Retinal pigment epithelial cell (primary cell): ENCODE measurements at regions not wholly inside any gene's neighbourhood (a gene's known extent, or its start where the extent isn't known, plus 50 kb on each side); places are given as distances from the start of the nearest gene placed in this dataset.

Experiments
- DNase-seq: peaks from one replicate; pipeline ENCODE4 v3.0.0-alpha.2; 2010; ENCODE audit warnings: low read depth
- H3K4me3 ChIP-seq: 2 replicates; pipeline ENCODE4 v1.5.1; 2011; ENCODE audit warnings: mild to moderate bottlenecking, low read length, control low read depth, moderate library complexity
- TF ChIP-seq, protein P1 (sequence below): conservative IDR thresholded peaks from 2 replicates; pipeline ENCODE4 v1.5.1; 2011; ENCODE audit warnings: low read depth, low read length, control low read depth, inconsistent platforms

DNA sequence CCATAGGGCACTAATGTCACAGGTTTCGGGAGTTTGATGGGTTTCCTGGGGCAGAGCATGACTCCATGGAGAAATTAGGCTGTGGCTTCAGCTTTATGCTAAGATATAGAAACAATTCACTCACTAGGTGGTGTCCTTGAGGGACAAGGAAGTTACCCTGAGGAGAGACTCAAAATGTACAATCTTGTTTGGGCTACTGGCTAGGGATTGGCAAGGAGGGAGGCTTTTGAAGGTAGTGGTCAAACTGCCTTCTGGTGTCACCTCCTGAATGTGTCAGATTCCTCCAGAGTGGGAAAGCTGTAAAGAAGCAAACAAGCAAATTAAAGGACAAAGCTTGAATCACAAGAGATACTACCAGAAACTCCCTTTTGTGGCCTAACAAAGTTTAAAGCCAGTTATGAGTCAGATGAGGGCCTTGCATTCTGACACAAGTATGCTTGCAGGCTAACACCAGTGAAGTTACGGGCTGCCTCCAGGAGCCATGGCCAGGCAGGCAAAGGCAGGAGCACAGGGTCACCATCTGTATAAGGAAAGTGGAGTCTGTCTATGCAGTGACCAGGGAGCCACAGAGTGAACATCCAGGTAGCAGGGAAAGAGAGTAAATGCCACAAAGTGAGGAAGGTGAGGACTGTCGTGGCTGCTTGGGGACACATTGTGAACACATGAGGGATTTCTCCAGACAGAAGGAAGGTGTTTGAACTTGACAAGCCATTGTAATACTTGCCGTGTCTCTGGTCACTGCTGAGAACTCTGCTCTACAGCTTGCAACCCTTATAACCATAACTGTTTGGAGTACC, 107.7 kb upstream of the DTNBP1 start:
- no peak for DNase-seq
- H3K4me3 ChIP-seq, result no peak overlapping the region
- TF ChIP-seq, protein P1, sequence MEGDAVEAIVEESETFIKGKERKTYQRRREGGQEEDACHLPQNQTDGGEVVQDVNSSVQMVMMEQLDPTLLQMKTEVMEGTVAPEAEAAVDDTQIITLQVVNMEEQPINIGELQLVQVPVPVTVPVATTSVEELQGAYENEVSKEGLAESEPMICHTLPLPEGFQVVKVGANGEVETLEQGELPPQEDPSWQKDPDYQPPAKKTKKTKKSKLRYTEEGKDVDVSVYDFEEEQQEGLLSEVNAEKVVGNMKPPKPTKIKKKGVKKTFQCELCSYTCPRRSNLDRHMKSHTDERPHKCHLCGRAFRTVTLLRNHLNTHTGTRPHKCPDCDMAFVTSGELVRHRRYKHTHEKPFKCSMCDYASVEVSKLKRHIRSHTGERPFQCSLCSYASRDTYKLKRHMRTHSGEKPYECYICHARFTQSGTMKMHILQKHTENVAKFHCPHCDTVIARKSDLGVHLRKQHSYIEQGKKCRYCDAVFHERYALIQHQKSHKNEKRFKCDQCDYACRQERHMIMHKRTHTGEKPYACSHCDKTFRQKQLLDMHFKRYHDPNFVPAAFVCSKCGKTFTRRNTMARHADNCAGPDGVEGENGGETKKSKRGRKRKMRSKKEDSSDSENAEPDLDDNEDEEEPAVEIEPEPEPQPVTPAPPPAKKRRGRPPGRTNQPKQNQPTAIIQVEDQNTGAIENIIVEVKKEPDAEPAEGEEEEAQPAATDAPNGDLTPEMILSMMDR, result no peak

DNA sequence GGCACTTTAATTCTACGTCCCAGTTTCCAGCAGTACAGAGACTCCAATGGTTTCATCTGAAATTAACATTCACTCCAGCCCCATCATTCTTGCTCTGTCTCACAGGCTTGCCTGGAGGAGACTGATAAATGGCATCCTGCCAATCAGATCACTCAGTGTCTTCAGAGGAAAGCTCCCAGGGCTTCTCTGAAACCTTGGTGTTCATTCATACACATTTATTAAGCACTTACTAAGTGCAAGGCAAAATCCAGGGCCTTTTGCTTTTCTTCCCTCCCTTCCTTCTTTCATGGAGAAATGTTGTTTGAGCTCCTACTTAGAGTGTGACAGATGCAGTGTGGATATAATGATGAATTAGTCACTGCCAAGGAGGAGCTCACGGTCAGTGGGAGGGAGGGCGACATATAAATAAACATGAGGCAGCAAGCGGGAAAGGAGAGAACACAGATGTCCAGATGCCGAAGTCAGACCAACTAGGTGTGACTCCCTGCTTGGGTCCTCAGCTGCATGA, 106.7 kb upstream of the DTNBP1 start:
- TF ChIP-seq, protein P1, result no peak
- DNase-seq, result no peak
- no peak overlapping the region for H3K4me3 ChIP-seq

DNA sequence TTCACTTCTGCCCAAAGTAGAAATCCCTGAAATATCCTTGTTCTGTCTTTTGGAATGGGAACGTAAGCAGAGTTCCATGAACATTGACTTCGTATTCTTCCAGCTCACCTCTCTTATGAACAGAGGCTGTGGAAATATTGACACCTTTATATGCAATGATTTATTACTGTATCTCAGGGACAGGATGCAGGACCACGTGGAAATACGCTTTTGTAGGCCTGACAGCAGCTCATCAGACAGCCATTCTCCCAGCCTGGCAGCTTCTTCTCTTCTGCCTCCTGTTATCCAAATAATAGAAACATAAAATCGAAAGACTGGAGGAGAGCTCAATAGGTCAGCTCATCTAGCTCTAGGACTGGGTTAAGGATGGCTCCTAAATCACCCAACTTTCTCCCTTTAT, 106.2 kb upstream of the DTNBP1 start:
- no peak for DNase-seq
- no peak overlapping the region for H3K4me3 ChIP-seq
- TF ChIP-seq, protein P1, result no peak

DNA sequence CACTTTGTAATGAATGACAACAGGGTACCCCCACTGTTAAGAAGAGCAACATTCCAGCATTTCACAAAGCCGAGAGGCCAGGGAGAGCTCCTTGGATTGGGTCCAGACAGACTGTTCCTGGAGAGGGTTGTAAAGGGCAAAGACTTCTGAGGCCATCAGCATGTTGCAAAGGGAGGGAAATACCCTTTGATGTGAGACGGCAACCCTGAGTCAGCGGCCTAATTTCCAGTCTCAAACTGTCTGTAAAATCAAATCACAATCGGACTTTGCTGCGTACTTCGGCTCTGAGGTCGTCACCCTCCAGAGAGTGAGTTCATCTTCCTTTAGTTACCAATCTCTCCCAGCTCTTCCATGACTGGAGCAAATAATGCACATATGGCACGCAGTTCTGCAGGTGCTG, 101.0 kb upstream of the DTNBP1 start:
- no peak overlapping the region for H3K4me3 ChIP-seq
- DNase-seq, result peak; percentile 14
- TF ChIP-seq, protein P1, result no peak

DNA sequence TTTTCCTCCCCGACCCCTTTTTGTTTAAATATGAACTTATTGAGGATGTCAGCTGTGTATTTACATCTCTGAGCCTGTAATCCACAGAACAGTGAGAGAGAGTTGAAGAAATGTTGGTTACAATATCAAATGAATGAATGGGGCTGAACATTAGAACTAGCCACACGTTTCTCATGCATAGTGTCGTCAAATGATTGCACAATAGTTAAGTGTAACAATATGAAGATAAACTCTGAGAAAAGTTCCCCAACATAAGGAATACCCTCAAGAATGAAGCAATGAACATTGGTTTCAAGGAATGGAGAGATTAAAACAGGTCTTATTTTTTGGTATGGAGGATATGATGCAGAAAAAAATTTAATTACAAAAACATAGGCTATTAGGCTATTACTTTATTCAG, 100.5 kb upstream of the DTNBP1 start:
- no peak for DNase-seq
- TF ChIP-seq, protein P1, result no peak
- H3K4me3 ChIP-seq, result no peak overlapping the region

DNA sequence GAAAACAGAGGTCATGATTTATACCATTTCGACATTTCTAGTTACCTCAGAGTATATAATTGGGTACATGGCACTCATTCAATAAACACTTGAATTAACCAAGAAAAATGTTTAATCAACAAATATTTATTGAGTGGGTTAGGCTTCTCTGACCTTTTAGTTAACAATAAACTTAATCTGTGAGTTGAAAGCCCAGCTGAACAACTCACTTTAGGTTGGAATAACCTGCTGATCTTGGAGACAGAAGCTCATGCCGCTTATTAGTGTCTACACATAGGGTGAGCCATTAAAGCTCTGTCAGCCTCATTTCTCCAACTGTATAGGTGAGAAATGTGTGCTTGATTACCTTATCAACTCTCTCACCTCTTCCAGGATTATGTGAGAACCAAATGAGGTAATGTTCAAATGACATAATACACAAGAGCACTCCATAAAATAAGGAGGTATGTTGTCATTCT, 98.2 kb upstream of the DTNBP1 start:
- no peak overlapping the region for H3K4me3 ChIP-seq
- TF ChIP-seq, protein P1, result no peak
- no peak for DNase-seq
